Activated CD4-positive, CD25-positive, alpha-beta regulatory T cell treated with anti-CD3 and anti-CD28 coated beads, Interleukin-2, amount 50 U/mL, for 16 hours (primary cell): ENCODE measurements at regions not wholly inside any gene's neighbourhood (a gene's known extent, or its start where the extent isn't known, plus 50 kb on each side); places are given as distances from the start of the nearest gene placed in this dataset.
"Not testable (repeated sequence)": the region's sequence is repeated elsewhere in the genome, so short reads cannot be mapped to it uniquely, and the experiment has no call there.

Experiments used
- DNase-seq: peaks from one replicate; pipeline ENCODE4 v3.0.0-alpha.2; 2020; ENCODE audit warnings: low read depth, low spot score

DNA sequence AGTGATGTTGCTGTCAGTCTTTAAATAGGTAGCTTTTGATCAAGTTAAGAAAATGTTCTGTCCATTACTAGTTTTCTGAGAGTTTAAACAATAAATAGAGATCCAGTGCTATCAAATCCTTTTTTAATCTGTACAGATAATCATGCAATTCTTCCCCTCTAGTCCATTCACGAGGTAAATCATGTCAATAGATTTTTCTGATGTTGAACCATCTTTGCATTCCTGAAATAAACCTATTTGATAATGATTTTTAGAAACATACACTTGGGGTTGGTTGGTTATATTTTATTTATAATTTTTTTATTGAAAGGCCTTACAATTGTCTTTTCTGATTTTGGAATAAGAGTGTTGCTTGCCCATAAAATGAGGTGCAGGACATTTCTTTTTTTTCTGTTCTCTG, 95.0 kb downstream of the FAM53A start:
- no peak for DNase-seq

DNA sequence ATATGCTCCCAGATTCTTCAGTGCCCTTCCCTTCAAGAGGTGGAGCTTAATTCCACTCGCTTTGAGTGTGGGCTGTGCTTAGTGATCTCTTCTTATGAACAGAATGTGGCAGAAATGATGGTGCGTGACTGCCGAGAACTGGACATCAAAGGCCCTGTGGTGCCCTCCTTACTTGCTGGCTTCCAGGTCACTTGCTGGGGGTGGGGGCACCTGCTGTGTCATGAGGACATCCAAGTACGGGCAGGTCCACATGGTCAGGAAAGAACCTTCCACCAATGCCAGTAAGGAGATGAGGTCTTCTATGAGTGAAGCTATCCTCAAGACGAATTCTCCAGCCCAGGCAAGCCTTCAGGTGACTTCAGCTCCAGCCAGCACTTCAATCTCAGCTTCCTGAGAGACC, 95.8 kb downstream of the FAM53A start:
- no peak for DNase-seq

DNA sequence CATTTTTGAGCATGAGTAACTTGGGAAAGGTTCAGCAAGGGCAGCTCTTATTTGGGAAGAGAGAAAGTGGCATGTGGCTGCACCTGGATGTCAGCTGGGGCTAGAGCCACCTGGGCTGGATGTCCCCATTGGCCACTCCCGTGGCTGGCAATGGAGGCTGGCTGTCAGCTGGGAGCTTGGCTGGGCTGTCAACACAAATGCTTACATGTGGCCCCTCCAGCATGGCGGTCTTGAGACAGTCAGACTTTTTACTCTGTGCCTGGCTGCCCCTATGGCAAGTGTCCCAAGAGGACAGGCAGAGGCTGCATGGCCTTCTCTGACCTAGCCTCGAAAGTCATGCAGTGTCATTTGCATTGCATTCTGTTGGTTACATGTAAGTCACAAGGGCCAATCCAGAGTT, 99.6 kb downstream of the FAM53A start:
- no peak for DNase-seq

DNA sequence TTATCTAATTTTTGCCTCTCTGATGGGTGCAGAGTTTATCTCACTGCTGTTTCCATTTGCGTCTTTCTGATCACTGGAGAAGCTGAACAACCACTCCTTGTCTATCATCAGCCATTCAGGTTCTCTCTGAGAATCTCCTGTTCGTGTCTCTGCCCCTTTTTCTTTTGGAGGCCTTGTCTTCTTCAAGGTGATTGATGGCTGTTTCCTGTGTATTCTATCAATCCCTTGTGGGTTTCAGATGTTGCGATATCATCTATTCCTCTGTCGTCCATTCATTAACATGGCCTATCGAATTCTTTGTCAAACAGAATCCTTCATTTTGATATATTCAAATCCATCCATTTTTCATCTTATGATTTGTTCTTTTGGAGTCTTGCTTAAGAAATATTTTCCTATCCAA, 100.3 kb downstream of the FAM53A start:
- DNase-seq = no peak

DNA sequence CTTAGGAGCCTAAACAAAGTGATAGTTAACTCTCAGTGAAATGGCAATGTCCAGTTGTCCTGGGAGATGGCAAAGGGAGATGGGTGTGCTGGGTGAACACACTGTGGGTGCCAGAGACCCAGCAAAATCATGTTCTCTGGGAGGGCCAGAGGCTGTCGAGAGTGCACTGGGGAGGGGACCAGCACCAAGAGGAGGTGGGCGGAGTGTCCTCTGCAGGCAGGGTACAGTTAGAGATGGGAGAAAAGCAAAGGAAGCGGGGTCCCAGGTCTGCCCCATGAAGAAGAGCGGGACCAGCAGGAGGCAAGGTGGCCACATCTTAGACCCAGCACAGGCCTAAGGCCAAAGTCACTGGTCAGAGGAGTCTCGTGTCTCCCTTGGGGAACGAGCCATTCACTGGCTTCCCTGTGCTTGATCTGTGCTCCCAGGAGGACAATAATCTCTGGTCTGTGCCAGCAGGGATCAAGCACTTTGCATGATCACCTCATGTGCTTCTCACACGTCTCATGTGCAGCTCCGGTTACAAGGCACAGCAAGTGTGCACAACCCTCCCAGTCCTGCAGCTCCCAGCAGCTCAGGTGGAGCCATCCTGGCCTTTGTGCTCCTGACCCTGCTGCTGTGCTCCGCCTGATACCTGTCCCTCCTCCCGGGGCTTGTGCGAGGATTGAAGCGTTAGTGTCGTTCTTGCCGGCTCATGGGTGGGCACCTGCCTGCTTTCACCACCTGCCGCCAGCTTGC, 100.9 kb downstream of the FAM53A start:
- no peak for DNase-seq

DNA sequence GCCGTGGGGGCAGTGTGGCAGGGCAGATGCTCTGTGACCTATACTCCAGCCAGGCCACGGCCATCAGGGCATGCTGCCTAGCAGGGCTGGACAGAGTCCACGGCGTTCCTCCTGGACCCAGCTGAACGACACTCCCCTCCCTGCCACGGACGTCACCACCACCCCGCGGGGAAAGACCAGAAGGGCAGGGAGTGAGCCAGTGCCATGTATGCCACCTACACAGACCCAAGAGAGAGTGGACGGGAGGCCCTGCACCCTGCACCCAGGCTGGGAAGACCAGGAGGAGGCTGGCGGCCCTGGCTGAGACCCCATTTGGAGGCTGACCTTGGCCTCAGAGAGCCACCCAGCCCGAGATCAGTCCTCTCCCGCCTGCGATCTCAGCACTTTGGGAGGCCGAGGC, 101.9 kb downstream of the FAM53A start:
- no peak for DNase-seq

DNA sequence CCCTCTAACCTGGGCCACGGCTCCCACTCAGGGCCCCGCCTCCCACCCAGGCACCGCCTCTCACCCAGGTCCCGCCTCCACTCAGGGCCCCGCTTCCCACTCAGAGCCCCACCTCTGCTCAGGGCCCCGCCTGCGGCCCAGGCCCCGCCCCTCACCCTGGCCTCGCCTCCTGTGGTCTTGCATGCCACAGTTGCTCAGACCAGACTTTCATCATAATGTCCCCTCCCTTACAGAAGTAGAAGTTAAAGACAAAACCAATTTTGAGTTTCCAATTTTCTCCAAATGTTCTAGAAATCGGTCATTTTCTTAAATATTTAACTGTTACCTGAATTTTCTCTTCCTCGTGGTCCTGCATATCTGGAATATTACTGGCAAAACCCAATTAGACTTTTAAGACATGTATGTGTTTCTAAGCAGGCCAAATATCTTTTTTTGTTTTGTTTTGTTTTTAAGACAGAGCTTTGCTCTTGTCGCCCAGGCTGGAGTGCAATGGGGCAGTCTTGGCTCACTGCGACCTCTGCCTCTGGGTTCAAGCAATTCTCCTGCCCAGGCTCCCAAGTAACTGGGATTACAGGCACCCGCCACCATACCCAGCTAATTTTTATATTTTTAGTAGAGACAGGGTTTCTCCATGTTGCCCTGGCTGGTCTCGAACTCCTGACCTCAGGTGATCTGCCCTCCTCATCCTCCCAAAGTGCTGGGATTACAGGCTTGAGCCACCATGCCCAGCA, 102.8 kb downstream of the FAM53A start:
- peak; percentile 71 for DNase-seq

DNA sequence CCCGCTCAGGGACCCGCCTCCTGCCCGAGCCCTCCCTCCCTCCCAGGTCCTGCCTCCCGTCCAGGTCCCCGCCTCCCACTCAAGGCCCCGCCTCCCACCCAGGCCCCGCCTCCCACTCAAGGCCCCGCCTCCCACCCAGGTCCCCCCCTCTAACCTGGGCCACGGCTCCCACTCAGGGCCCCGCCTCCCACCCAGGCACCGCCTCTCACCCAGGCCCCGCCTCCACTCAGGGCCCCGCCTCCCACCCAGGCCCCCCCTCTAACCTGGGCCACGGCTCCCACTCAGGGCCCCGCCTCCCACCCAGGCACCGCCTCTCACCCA, 103.5 kb downstream of the FAM53A start:
- DNase-seq = not testable (repeated sequence)

DNA sequence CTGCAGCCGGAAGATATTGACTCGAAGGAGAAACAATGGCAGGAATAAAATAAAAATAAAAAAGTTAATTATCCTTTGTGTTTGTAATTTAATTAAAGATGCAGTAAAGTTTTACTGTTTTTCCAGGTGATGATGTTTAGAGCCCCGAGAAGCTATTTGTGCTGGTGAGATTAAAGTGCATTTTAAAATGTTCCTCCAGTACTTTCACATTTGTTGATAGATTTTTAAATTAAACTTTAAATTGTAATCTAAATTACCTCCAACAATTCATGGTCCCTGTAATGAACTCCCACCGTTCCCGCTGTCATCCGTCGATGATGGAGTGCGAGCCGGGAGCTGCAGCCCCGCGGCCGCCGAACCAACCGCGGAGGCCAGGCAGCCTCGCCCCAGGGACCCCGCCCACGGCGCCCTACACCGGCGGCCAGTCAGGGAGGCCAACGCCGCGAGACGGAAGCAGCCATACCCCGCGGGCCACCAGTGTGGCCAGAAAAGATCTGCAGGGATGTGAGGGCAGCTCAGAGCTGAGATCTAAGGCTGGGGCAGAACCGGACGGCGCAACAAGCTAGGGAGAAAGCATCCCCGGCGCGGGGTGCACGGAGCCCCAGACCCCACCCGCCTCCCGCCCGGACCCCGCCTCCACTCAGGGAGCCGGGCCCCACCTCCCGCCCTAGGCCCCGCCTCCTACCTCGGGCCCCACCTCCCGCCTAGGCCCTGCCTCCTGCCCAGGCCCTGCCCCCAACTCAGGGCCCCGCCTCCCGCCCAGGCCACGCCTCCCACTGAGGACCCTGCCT, 104.0 kb downstream of the FAM53A start:
- peak; percentile 80 for DNase-seq

DNA sequence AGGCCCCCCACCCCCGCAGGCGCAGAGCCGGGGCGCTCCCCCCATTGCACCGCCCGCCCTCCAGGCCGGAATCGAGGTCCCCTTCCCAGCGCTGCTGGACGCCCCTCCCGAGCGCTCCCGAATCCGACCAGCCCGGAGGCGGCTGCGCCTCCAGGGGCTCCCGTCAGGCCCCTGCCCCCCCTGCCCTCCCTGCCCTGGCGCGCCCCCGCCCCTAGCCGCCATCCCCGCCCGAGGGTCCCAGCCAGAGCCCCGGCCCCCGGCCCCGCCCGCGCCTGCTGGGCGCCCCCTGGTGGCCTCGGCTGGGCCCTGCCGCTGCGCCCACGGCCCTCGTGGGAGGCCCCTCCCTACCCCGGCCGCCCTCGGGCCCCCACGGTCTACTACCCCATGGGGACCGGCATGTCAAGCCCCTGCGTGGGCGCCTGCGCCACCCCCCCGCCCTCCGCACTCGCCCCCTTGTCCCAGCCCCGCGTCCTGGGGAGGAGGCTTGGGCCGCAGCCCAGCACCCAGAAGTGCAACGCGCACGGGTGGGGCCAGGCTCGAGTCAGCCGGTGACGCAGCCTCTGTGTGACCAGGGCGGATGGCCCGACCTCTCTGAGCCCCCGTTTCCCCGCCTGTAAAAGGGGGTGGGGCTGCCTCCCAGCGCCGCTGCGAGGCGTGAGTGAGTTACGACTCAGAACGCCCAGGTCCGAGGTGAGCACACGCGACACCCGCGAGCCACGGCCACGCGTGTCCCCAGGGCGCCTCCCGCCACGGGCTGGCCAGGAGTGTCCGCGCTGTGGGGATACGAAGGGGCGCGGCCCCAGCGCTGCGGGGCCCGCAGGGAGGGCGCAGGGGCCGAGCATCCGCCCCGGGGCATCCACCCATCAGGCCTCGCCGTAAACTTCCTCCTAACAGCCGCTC, 104.9 kb downstream of the FAM53A start:
- peak; percentile 47 for DNase-seq

DNA sequence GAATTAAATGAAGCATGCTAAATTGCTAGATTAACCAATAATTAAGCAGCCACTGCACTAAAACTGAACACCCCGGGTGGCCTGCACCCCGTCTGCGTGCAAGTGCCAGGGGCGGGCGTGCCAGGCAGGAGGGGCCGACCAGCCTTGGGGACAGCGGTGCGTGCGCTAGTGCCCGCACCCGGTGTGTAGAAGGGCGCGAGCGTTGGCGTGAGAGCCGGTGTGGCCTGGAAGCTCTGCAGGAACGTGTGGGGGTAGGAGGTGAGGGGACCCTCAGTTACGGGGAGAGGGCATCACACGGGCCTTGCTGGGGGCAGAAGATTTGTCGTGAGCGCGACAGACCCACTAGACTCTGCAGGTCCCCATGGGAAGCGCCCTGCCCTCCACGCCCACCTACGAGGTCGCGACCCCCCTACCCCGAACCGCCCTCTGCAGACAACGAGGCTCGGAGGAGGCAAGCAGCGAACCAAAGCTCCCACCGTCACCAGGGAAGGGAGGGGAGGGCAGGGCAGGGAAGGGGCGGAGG, 105.8 kb downstream of the FAM53A start:
- DNase-seq = no peak

DNA sequence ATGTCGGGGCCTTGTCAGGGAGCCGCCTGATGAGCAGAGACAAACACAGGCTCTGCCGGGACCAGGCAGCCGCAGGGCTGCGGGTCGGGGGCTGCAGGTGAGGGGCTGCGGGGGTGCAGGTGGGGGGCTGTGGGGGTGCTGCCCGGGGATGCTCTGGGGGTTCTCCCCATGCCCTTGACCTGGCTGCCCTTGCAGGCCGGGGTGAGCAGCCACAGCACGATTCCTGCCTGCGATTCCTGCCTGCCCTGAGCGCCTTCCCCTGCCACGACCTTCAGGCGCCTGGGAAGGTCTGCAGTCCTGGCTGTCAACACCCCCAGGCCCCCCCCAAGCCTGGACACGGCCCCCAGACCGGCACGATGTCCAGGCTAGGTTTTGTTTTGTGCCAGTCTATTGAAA, 106.3 kb downstream of the FAM53A start:
- no peak for DNase-seq

DNA sequence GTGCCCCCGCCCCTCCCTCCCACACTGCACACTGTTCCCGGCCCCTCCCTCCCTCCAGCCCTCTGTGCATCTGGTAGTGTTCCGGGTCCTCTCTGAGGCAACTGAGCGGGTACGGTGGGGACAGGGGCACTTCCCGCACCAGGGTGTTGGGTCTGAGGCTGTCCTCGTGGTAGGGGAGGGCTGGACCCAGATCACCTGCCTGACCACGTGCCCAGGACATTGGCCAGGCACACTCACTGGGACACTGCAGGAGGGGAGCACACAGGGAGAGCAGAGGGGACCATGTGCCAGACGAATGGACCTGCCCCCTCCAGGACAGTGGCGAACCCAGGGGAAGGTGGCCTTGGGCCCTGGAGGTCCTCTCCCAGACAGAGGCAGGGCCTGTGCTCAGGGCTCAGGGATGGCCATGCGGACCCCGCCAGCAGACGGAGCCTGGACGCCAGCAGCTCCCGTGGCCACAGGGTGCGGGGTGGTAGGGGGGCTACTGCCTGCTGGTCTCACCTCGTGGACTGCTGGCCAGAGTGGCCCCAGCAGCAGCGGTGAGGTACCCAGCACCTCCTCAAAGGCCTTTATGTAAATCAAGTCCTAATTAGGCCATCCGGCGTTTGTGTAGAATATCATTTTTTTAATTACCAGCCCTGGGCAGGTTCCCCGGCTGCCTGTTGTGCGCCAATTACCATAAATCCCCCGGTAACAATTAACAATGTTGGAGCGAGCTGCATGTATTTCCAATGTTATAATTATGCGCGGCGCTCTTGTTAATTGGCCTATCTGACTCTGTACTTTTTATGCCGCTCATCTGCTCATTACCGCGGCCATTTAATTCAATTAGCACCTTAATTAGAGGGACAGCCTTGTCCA, 106.9 kb downstream of the FAM53A start:
- DNase-seq = no peak

DNA sequence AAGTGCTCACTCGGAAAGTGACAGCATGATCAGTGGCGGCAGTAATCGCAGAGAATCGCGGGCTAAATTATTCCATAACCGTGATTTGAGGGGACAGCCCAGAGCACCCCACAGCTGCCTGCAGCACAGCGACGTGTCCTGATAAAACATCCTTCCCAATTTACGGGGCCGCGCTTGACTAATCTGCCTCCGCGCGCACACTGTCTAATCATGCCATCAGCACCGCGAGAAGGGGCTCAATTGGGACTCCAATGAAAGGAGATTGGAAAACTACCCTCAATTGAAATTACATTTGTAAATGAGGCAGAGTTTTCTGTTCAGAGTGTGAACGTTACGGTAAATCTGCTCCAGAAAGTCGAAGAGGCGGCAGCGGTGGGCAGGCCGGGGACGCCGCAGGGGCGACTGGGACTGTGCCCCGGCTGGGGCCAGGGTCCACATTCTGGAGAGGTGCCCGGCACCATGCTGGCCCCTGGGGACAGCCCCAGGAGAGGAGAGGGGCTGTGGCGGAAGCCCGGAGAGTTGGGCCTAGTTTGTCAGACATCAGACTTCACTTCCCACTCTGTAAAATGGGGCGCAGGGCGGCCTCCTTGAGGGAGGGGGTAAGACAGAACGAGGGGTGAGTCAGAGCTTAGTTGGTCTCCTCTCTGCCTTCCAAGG, 107.7 kb downstream of the FAM53A start:
- DNase-seq = no peak

DNA sequence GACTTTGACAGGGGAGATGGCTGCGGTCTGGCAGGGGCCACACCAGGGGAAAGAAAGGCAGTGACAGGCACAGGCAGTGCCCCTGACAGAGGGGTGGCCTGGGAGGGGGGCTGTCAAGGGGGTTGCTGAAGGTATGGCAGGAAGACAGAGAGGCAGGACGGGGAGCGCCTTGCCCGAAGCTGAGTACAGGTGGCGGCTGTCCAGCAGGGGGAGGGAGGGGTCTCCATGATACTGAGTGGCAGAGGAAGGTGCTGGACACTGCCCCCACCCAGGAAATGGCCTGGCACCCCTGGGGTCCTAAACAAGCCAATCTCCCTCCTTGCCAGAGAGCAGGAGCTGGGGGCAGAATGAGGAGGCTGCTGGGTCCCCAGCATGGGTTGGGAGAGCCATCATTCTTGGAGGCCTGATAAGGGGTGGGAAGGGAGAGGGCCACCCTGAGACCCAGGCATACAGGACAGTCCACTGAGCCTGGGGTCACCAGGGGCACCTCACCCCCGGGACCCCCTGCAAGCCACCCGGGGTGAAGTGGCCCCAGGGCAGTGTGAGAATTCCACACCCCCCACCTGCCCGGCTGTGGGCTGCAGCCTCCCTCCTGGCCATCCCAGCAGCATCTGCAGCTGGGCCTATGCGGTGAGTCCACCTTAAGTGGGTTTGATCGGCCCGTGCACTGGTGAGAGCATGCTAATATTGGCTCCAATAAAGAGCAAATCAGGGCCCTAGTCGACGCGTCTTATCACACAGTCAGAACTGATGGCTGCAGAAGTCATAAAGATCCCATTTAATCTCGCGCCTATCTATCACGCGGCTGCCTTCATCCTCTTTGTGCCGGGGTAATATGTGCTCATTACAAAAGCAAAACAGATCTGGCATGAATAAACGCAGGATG, 108.5 kb downstream of the FAM53A start:
- no peak for DNase-seq

DNA sequence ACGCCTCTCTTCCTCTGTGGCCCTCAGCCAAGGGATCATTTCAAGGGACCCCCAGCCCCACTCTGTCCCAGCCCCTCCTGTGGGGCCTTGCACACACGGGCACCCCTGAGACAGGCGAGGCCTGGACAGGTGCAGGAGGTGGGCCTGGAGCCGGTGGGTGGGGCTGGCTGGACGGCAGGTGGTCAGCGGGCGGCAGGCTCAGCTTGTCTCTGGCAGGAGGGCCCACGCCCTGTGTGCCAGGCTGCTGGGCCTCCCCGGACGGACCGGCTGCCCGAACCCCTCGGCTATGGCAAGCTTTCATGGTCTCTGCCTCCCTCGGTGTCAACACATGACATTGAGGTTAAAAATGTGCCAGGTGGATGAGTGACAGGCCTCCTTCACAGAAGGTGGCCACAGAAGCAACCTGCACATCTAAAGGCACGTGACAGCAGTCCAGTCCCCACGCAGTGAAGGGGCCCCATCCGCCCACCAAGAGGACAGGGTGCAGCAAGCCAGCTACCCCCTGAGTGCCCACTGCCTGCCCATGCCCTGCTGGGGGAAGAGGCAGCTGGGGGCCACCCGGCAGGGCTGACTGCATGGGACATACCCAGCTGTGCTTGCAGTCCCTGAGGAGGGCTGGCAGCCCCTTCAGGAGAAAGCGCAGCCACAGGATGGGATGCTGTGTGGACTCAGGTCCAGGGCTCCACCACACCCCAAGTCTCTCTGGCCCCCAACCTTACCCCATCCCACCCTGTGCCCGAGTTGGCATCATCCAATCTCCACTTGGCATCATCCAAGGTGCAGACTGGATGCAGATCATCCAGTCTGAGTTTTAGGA, 109.3 kb downstream of the FAM53A start:
- DNase-seq = no peak

DNA sequence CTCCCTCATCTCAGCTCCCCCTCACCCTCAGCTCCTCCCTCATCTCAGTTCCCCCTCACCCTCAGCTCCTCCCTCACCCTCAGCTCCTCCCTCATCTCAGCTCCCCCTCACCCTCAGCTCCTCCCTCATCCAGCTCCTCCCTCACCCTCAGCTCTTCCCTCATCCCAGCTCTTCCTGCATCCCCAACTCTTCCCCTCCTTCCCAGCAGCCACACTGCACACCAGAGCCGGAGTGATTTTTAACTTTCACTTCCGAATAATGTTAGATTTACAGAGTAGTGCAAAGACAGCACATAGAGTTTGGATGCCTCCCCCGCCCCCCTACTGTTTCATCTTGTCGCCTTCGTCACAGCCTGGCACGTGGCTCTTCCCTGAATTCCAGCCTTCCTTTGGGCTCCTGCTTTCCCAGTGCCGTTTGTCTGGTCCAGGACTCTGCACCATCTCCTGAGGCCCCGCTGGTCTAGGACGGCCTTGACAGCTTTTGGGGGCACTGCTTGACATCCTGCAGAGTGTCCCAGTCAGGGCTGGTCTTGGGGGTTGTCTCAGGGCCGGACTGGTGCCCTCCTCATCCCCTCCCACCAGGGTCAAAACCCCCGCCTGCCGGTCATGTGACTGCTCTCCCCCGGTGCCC, 110.2 kb downstream of the FAM53A start:
- DNase-seq = no peak
